MCF 10A (cell line): ENCODE measurements at regions not wholly inside any gene's neighbourhood (a gene's known extent, or its start where the extent isn't known, plus 50 kb on each side); places are given as distances from the start of the nearest gene placed in this dataset.

Source experiments
- BruUV-seq: library from RNA; stranded (reverse); fragments of 400-500 nt; replicated peaks from 2 replicates; lab custom pipeline; 2021; lab: Mats Ljungman, UMichigan
- CTCF ChIA-PET: fragments of 300-600 bp; sonication (Branson Sonifier 250); formaldehyde crosslinking; extraction: SDS; loops from one replicate; lab custom pipeline; 2021; ENCODE audit warnings: antibody characterized with exemption, inconsistent platforms; lab: Yijun Ruan, JAX
- POLR2A ChIA-PET: fragments of 300-600, 350-650 bp; sonication (Branson Sonifier 250); formaldehyde crosslinking; extraction: SDS; loops from one replicate; lab custom pipeline; 2020; ENCODE audit warnings: antibody characterized with exemption, inconsistent platforms; lab: Yijun Ruan, JAX
- DNase-seq: peaks from one replicate; pipeline ENCODE4 v3.0.0-alpha.2; 2018; ENCODE audit not compliant: unreplicated experiment
- H3K27ac Mint-ChIP-seq: one replicate; pipeline ENCODE4 v1.8.0; 2022; ENCODE audit warnings: mild to moderate bottlenecking, low read depth, mixed read lengths; ENCODE audit not compliant: unreplicated experiment
- H3K27me3 Mint-ChIP-seq: one replicate; pipeline ENCODE4 v1.8.0; 2022; ENCODE audit warnings: mixed read lengths; ENCODE audit not compliant: insufficient read depth, unreplicated experiment
- H3K36me3 Mint-ChIP-seq: one replicate; pipeline ENCODE4 v1.8.0; 2022; ENCODE audit warnings: mild to moderate bottlenecking, moderate library complexity, mixed read lengths; ENCODE audit not compliant: insufficient read depth, unreplicated experiment
- H3K4me1 Mint-ChIP-seq: one replicate; pipeline ENCODE4 v1.8.0; 2022; ENCODE audit warnings: mixed read lengths; ENCODE audit not compliant: insufficient read depth, unreplicated experiment
- H3K4me3 Mint-ChIP-seq: one replicate; pipeline ENCODE4 v1.8.0; 2022; ENCODE audit warnings: mild to moderate bottlenecking, moderate library complexity, mixed read lengths; ENCODE audit not compliant: unreplicated experiment
- H3K9me3 Mint-ChIP-seq: one replicate; pipeline ENCODE4 v1.8.0; 2022; ENCODE audit warnings: mixed read lengths; ENCODE audit not compliant: unreplicated experiment
- CTCF ChIP-seq: fragments of 200-600 bp; IDR thresholded peaks from one replicate; pipeline ENCODE4 v1.8.0; 2022; ENCODE audit warnings: antibody characterized with exemption, mild to moderate bottlenecking; ENCODE audit not compliant: unreplicated experiment
- intact Hi-C: fragments of 100-400 bp; cut with micrococcal nuclease; formaldehyde crosslinking; loops from 2 replicates; pipeline ENCODE4 v1.14.1; 2022

GRCh38 chr11:71190551-71190950, 61.8 kb downstream of the SHANK2 start:
- no peak for TF ChIP-seq CTCF
- no peak overlapping the region for H3K4me3 Mint-ChIP-seq
- intact Hi-C loops = no loop called here
- no peak overlapping the region for H3K27ac Mint-ChIP-seq
- no TSS peak for BruUV-seq
- no peaks in the 10 kb centered on the region for H3K27me3 Mint-ChIP-seq
- H3K4me1 Mint-ChIP-seq = no peaks in the 10 kb centered on the region
- H3K9me3 Mint-ChIP-seq = peaks cover 9% of the 10 kb centered on the region
- no peaks in the 10 kb centered on the region for H3K36me3 Mint-ChIP-seq
- ChIA-PET POLR2A (no interaction called here), CTCF (no interaction called here)
- no peak for DNase-seq

- no peak for DNase-seq
- CTCF ChIA-PET = interaction anchor here (0.7 kb wide), 1 partner anchor 92 kb away, joined by 3 read pairs; no protein-coding TSS in a partner anchor
- no TSS peak for BruUV-seq
- Mint-ChIP-seq H3K4me3 (no peak overlapping the region), H3K4me1 (no peaks in the 10 kb centered on the region), H3K27ac (no peak overlapping the region), H3K9me3 (peaks cover 9% of the 10 kb centered on the region), H3K27me3 (no peaks in the 10 kb centered on the region), H3K36me3 (no peaks in the 10 kb centered on the region)
- POLR2A ChIA-PET = interaction anchor here (0.5 kb wide), 1 partner anchor 14 kb away, joined by 3 read pairs; no protein-coding TSS in a partner anchor
- TF ChIP-seq CTCF = no peak
- intact Hi-C loops = no loop called here
Observed at GRCh38 chr11:71189768-71190315, 62.5 kb downstream of the SHANK2 start.

- intact Hi-C loops = no loop called here
- no peak overlapping the region for H3K27ac Mint-ChIP-seq
- TF ChIP-seq CTCF = no peak
- no peaks in the 10 kb centered on the region for H3K4me1 Mint-ChIP-seq
- BruUV-seq = no TSS peak
- peaks cover 9% of the 10 kb centered on the region for H3K9me3 Mint-ChIP-seq
- H3K36me3 Mint-ChIP-seq = no peaks in the 10 kb centered on the region
- POLR2A ChIA-PET = no interaction called here
- no peaks in the 10 kb centered on the region for H3K27me3 Mint-ChIP-seq
- DNase-seq = no peak
- CTCF ChIA-PET = no interaction called here
- no peak overlapping the region for H3K4me3 Mint-ChIP-seq
Observed at GRCh38 chr11:71188886-71189767, 63.2 kb downstream of the SHANK2 start.

GRCh38 chr11:71188073-71188472, 64.3 kb downstream of the SHANK2 start:
- intact Hi-C loops = no loop called here
- BruUV-seq = no TSS peak
- Mint-ChIP-seq H3K27me3 (no peaks in the 10 kb centered on the region), H3K4me3 (no peak overlapping the region), H3K9me3 (peaks cover 11% of the 10 kb centered on the region), H3K27ac (no peak overlapping the region), H3K4me1 (no peaks in the 10 kb centered on the region), H3K36me3 (no peaks in the 10 kb centered on the region)
- POLR2A ChIA-PET = no interaction called here
- CTCF ChIA-PET = no interaction called here
- TF ChIP-seq CTCF = no peak
- DNase-seq = no peak
